Fibroblast of lung (primary cell): ENCODE measurements at regions not wholly inside any gene's neighbourhood (a gene's known extent, or its start where the extent isn't known, plus 50 kb on each side); places are given as distances from the start of the nearest gene placed in this dataset.

Experiments
- DNase-seq, 2 donors: peaks; one replicate each; pipeline versions ENCODE4 v3.0.0 to v3.0.0-alpha.2; 2010; ENCODE audit warnings: low read depth in 2 of 2
- H2AFZ ChIP-seq: 2 replicates; pipeline ENCODE4 v1.5.1; 2012; ENCODE audit warnings: low read length, control low read depth, inconsistent platforms
- H3K27ac ChIP-seq: 2 replicates; pipeline ENCODE4 v1.5.1; 2011; ENCODE audit warnings: low read length, control low read depth; ENCODE audit not compliant: insufficient read depth
- H3K27me3 ChIP-seq: 2 replicates; pipeline ENCODE4 v1.5.1; 2011; ENCODE audit warnings: mild to moderate bottlenecking, low read length; ENCODE audit not compliant: control insufficient read depth, insufficient read depth
- H3K36me3 ChIP-seq: 2 replicates; pipeline ENCODE4 v1.5.1; 2011; ENCODE audit warnings: low read length; ENCODE audit not compliant: control insufficient read depth, insufficient read depth
- H3K4me1 ChIP-seq: 2 replicates; pipeline ENCODE4 v1.5.1; 2011; ENCODE audit warnings: low read length; ENCODE audit not compliant: control insufficient read depth, insufficient read depth; ENCODE audit errors: extremely low read depth
- H3K4me2 ChIP-seq: 2 replicates; pipeline ENCODE4 v1.5.1; 2011; ENCODE audit warnings: low read length, control low read depth; ENCODE audit not compliant: insufficient read depth; ENCODE audit errors: extremely low read depth
- H3K4me3 ChIP-seq, 4 experiments: fragments of 200-600 bp in 1 of 4; sonication (generic) in 1 of 4; replicated peaks in 1 of 4; 2 replicates each; pipeline ENCODE4 v1.5.1; 2011 to 2016; ENCODE audit warnings: low read length in 4 of 4, low read depth in 3 of 4, mild to moderate bottlenecking in 3 of 4, control low read depth in 2 of 4, inconsistent platforms in 1 of 4, mixed read lengths in 1 of 4; ENCODE audit not compliant: insufficient read depth in 1 of 4; ENCODE audit errors: control extremely low read depth in 1 of 4
- H3K79me2 ChIP-seq: 2 replicates; pipeline ENCODE4 v1.5.1; 2012; ENCODE audit warnings: mild to moderate bottlenecking, low read length, inconsistent platforms; ENCODE audit not compliant: control insufficient read depth, insufficient read depth
- H3K9ac ChIP-seq: 2 replicates; pipeline ENCODE4 v1.5.1; 2011; ENCODE audit warnings: mild to moderate bottlenecking, low read length, control low read depth; ENCODE audit not compliant: insufficient read depth
- H3K9me3 ChIP-seq: 2 replicates; pipeline ENCODE4 v1.5.1; 2012; ENCODE audit warnings: low read depth, low read length; ENCODE audit not compliant: control insufficient read depth, insufficient read depth
- H4K20me1 ChIP-seq: 2 replicates; pipeline ENCODE4 v1.5.1; 2011; ENCODE audit warnings: low read length; ENCODE audit not compliant: control insufficient read depth, insufficient read depth; ENCODE audit errors: extremely low read depth
- EZH2 ChIP-seq: IDR thresholded peaks from 2 replicates; pipeline ENCODE4 v1.5.1; 2012; ENCODE audit warnings: low read length, control low read depth, mild to moderate bottlenecking; ENCODE audit errors: missing control alignments
- TF ChIP-seq, protein P1 (sequence below), 2 donors: IDR thresholded peaks in 1 of 2; conservative IDR thresholded peaks in 1 of 2; 1 replicate in 1 of 2; 2 replicates in 1 of 2; pipeline ENCODE4 v1.5.1; 2011 to 2012; ENCODE audit warnings: low read length in 2 of 2, control low read depth in 1 of 2, inconsistent platforms in 1 of 2, low read depth in 1 of 2, mild to moderate bottlenecking in 1 of 2

DNA sequence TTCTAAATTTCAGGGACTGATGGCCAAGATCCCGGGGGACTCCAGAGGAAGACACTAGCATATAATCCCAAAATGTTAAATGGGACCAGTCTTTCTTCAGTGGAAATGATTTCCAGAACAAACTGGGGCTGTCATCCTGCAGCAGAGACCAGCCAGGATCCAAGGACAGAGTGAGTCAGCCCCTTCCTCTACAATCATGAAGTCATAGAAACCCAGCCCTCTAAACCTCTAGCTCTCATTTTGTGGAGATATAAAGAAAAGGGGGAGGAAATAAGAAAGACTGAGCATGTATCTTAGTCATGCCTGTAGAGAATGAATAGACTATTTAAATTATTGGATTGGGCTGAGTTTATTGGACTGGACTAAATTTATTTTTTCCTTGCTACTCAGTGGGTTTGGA is 318.3 kb downstream of the AGTPBP1 start:
- DNase-seq = no peak
- Histone ChIP-seq H3K36me3 (no peaks in the 10 kb centered on the region), H4K20me1 (no peaks in the 10 kb centered on the region), H3K27me3 (no peaks in the 10 kb centered on the region), H3K9me3 (no peaks in the 10 kb centered on the region), H3K27ac (no peak overlapping the region), H3K4me2 (no peak overlapping the region), H3K9ac (no peak overlapping the region), H3K4me1 (no peaks in the 10 kb centered on the region), H3K79me2 (no peaks in the 10 kb centered on the region), H2AFZ (no peak overlapping the region), H3K4me3 (no peak overlapping the region)
- TF ChIP-seq, protein P1, sequence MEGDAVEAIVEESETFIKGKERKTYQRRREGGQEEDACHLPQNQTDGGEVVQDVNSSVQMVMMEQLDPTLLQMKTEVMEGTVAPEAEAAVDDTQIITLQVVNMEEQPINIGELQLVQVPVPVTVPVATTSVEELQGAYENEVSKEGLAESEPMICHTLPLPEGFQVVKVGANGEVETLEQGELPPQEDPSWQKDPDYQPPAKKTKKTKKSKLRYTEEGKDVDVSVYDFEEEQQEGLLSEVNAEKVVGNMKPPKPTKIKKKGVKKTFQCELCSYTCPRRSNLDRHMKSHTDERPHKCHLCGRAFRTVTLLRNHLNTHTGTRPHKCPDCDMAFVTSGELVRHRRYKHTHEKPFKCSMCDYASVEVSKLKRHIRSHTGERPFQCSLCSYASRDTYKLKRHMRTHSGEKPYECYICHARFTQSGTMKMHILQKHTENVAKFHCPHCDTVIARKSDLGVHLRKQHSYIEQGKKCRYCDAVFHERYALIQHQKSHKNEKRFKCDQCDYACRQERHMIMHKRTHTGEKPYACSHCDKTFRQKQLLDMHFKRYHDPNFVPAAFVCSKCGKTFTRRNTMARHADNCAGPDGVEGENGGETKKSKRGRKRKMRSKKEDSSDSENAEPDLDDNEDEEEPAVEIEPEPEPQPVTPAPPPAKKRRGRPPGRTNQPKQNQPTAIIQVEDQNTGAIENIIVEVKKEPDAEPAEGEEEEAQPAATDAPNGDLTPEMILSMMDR (conservative IDR thresholded peaks at IDR 0.05 in 1 of 2, IDR thresholded peaks at IDR 0.05 in 1 of 2; ENCODE audit: low read depth in 1 of 2, low read length in 2 of 2) = no peak
- TF ChIP-seq EZH2 = no peak

DNA sequence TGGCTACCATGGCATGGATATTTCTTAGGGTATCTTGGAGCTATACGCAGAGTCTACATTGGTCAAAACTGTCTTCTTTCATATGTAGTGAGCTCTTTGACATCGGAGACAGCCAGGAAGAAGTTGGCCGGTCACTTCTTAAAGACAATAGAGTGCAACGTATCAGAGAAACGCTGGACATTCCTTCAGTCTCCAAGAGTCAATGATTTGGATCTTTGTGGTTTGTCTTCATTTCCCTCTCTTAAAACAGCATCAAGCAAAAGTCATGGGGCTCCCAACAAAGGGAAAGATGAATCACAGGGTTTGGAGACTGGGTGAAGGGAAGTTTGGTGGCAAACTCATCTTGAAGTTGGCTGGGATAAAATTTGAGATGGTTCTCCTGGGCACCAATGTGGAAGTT is 320.1 kb downstream of the AGTPBP1 start:
- DNase-seq = peak in 1 of 2 donors; percentile 81
- no peak overlapping the region for H3K4me2 ChIP-seq

DNA sequence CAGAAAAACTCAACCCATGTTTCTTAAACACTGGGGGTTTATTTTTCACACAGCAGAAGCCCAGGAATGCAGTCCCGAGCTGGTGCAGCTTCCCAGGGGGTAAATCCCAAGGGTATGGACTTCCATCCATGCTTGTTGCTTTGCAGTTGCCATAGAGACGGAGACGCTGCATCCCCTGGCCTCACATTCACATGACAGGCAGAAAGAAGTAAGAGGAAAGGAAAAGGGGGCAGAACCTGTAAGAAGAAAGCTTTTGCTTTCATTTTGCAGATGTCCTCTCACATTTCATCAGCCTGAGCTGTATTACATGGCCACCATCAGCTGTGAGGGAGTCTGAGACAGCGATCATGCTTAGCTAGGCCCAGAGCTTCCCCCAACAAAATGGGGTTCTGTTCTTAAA is 321.0 kb downstream of the AGTPBP1 start:
- no peaks in the 10 kb centered on the region for H3K9me3 ChIP-seq
- peak in 1 of 2 donors; percentile 45 for DNase-seq
- no peak overlapping the region for H3K27ac ChIP-seq
- H3K4me3 ChIP-seq = no peak overlapping the region
- no peaks in the 10 kb centered on the region for H3K4me1 ChIP-seq
- no peak overlapping the region for H3K9ac ChIP-seq
- TF ChIP-seq EZH2 = no peak
- TF ChIP-seq, protein P1 (conservative IDR thresholded peaks at IDR 0.05 in 1 of 2, IDR thresholded peaks at IDR 0.05 in 1 of 2; ENCODE audit: low read depth in 1 of 2, low read length in 2 of 2) = no peak
- H2AFZ ChIP-seq = no peak overlapping the region
- no peaks in the 10 kb centered on the region for H3K36me3 ChIP-seq
- H3K27me3 ChIP-seq = no peaks in the 10 kb centered on the region
- no peaks in the 10 kb centered on the region for H4K20me1 ChIP-seq
- no peak overlapping the region for H3K4me2 ChIP-seq
- no peaks in the 10 kb centered on the region for H3K79me2 ChIP-seq

More for the DNA sequence above, 320.1 kb downstream of the AGTPBP1 start:
- no peaks in the 10 kb centered on the region for H3K4me1 ChIP-seq
- no peaks in the 10 kb centered on the region for H3K36me3 ChIP-seq
- no peak overlapping the region for H3K9ac ChIP-seq
- TF ChIP-seq, protein P1 (conservative IDR thresholded peaks at IDR 0.05 in 1 of 2, IDR thresholded peaks at IDR 0.05 in 1 of 2; ENCODE audit: low read depth in 1 of 2, low read length in 2 of 2) = no peak
- no peak for TF ChIP-seq EZH2
- H3K9me3 ChIP-seq = no peaks in the 10 kb centered on the region
- no peaks in the 10 kb centered on the region for H4K20me1 ChIP-seq
- no peak overlapping the region for H3K4me3 ChIP-seq
- no peak overlapping the region for H3K27ac ChIP-seq
- H3K79me2 ChIP-seq = no peaks in the 10 kb centered on the region
- no peak overlapping the region for H2AFZ ChIP-seq
- H3K27me3 ChIP-seq = no peaks in the 10 kb centered on the region
